ENCODE measurements at regions not wholly inside any gene's neighbourhood (a gene's known extent, or its start where the extent isn't known, plus 50 kb on each side); places are given as distances from the start of the nearest gene placed in this dataset.

- TF ChIP-seq CTCF (IDR thresholded peaks at IDR 0.05; ENCODE audit: insufficient read depth, low read depth, low read length) (no peak), EZH2 (IDR thresholded peaks at IDR 0.05; ENCODE audit: insufficient read depth, low read length) (no peak)
Observed at GRCh38 chr1:29728703-29729102, 492.4 kb downstream of the PTPRU start.
